HG02943 (cell line): ENCODE measurements at regions not wholly inside any gene's neighbourhood (a gene's known extent, or its start where the extent isn't known, plus 50 kb on each side); places are given as distances from the start of the nearest gene placed in this dataset.

ENCODE experiments used
- ATAC-seq: cut with Tn5 transposase; IDR thresholded peaks from one replicate; pipeline ENCODE4 v1.9.1; 2021; ENCODE audit warnings: mild to moderate bottlenecking, low read depth, moderate library complexity; ENCODE audit not compliant: unreplicated experiment

DNA sequence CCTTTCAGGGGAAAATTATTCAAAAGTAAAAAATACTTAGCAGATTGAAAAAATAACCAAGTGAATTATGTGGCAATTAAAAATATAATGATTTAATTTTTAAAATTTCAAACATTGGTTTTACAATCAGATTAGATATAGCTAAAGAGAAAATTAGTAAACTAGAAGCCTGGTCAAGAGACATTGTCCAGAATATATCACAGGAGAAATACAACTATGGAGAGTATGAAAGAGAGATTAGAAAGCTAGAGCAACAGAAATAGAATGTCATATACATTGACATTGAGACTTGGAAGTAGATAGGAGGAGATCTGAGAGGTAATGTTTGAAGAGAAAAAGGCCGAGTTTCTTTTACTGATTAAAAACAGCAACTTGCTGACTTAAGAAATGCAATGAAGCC is 476.4 kb upstream of the SLC10A2 start:
- no peak for ATAC-seq

DNA sequence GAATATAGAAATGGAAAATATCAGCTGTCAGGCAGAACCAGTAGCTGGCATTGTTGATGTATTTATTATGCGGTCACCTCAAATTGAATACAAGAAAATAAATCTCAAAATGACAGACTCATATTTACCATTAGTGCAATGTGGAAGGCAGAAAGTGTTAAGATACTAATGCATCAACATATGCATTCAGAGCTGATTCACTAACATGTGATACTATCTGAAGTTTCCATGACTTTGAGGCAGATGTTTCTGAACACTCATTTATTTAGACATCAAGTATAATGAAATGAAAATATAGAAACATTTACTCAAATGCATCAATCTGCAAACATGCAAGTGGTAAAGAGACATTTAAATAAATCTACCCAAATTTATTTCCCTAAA is 474.2 kb upstream of the SLC10A2 start:
- no peak for ATAC-seq

DNA sequence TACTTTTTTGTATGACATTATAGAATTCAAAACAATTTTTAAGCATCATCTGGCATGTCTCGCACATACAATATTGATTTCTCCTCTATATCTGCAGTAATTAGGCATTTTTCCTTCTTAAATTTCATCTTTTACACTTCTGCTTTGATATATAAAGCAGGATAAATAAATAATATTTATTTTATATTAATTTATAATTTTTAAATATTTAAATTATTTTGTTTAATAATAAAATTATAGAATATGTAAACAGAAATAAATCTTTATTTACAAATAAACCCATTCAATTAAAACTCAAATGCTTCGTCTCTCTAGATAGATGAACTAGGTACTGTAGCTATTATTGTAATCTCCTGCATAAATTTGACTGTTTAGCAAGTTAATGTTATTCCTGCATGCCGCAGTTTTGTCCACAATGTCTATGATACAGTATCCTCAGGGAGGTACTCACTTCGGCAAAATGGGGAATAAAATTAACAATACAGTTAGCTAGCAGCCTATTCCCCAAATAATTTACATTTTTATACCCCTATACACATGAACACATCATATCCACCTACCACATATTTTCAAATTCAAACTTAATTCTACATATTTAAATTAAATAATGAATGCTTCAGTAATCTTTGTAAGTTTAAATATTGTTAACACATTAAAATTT is 473.6 kb upstream of the SLC10A2 start:
- ATAC-seq, result no peak

DNA sequence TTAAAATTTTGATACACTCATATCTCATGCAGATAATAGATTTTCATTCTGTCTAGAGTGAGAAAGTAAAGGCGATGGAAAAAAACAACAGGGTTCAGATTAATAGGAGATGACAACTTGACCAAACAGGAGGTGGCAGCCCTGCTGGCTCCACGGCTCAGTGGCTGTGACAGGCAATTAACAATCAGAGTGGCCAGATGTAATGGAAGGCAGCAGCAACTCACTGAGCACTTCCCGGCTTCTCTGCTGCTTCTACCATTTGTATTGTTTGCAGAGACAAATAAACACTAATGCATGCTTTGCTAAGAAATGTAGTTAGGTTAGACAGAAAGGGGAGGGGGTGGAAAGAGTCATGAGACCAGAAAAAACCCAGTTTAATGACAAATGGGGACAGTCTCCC is 473.0 kb upstream of the SLC10A2 start:
- ATAC-seq, result no peak

DNA sequence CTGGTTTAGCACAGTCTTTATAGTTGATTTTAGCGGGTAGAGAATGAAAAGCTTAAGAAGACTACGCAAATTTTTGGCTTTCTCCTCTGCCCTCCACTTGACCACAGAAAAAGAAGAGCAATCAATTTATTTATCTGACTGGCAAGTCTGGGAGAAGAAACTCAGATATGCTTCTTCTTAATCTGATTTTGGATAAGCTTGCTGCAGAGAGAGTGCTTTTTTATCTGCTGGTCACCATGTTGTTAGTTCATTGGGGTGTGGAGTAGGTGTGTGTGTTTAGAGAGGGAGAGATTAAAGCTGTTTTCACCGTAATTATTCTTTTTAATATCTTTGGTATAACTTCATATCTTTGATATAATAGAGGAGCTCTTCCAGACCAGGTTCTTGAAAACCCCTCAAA is 471.4 kb upstream of the SLC10A2 start:
- no peak for ATAC-seq

- no peak for ATAC-seq
These were observed 465.1 kb upstream of the SLC10A2 start for GRCh38 chr13:103531278-103531677.

DNA sequence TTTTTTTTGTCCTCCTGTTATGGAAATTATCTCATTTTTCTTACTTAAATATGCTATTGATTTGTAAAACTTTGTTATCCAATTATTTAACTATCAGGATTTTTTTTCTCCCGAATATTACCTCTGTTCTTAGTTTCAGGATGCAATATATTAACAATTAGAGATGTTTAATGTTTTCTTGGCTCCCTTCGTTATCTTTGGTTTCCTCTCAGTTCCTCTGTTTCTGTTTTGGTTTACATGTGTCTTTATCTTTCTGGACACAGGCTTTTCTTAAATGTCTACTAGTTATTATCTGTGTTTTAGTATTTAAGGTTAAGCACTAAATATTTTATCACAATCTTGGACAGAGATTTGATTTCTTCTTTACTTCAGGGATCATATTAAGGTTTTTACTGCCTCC is 462.2 kb upstream of the SLC10A2 start:
- ATAC-seq, result no peak

GRCh38 chr13:103525530-103525929 is 459.3 kb upstream of the SLC10A2 start:
- ATAC-seq, result no peak

DNA sequence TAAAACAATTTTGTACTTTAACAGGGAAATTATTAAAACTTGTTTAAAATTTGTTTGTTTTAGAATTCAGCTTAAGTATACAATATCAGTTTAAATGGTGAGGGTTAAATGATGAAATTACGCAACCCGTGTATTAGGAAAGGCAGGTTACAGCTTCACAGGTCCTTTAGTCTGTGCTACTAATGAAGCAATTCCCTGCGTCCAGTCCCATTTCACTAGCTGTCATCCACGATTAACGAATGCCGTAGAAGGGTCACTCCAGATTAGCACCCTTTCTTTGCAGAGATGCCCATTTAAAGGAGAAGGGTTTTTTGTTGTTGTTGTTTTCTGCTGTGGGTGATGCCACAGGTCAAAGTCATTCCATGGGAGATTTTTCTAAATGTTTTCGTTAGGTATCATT is 457.6 kb upstream of the SLC10A2 start:
- no peak for ATAC-seq

- no peak for ATAC-seq
These were observed 455.3 kb upstream of the SLC10A2 start for GRCh38 chr13:103521532-103521931.

DNA sequence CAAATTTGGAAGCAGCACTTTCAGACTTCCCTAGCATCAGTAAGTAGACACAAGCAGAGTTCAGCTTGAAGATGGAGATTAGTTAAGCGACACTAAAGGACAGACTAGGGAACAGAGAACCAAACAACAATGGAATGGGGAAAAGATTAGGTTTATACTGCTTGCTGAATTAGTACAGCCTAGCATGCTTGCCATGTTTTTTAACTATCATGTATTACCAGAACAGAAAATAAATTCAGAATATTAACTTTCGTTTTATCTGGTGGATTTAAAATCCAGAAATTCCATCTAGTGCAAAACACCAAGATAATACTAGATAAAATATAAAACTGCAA is 451.5 kb upstream of the SLC10A2 start:
- ATAC-seq, result no peak

- ATAC-seq, result peak; percentile 91
These were observed 451.0 kb upstream of the SLC10A2 start for GRCh38 chr13:103517066-103517767.

DNA sequence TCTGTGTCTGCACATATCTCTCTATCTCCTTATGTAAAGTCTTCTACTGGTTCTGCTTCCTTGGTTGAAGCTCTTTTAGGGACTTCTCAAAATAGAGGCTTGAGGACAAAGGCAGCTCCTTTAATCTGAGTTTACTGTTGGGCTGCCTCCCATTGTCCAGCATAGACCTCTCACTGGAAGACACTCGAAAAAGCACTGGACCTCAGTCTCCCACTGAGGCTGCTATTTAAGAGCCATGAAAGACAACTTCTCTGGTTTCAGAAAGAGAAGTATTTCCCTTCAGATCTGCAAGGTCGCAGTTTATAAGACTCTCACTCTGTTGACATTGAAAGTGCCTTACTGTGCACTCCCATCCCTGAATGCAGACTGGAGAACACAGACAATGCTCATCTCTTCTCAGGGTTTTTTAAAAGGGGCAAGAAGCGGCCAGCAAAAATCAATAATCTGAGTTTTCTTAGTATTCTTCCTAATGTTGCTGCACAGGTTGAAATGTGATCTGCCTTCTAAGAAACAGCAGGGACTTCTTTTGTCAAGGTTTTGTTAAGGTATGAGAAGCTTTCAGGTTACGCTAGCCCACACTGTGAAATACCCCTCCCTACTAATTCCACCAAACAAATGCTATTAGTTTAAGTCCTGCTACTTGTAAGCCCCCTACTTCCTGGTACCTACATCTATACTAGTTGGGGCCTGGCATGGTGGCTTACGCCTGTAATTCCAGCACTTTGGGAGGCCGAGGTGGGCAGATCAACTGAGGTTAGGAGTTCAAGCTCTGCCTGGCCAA is 450.0 kb upstream of the SLC10A2 start:
- ATAC-seq, result no peak

GRCh38 chr13:103515410-103515809 is 449.2 kb upstream of the SLC10A2 start:
- no peak for ATAC-seq

DNA sequence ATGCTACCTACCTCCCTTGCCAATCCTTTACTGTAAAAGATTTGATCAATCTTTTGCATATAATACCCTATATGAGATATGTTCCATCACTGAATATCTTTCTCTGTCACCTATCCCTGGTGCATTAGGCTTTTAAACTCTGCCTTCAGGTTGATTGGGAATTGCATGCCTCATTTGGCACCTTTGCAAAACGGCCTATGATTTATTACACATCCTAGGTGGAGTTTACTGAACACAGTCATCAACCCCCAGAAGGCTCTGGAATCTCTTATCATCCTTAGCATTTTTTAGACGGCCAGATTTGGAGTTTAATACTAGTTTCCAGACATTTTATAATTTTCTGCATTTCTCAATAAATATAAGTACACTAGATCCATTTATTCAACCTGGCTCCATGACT is 448.4 kb upstream of the SLC10A2 start:
- ATAC-seq, result no peak

GRCh38 chr13:103514188-103514587 is 448.0 kb upstream of the SLC10A2 start:
- ATAC-seq, result no peak

DNA sequence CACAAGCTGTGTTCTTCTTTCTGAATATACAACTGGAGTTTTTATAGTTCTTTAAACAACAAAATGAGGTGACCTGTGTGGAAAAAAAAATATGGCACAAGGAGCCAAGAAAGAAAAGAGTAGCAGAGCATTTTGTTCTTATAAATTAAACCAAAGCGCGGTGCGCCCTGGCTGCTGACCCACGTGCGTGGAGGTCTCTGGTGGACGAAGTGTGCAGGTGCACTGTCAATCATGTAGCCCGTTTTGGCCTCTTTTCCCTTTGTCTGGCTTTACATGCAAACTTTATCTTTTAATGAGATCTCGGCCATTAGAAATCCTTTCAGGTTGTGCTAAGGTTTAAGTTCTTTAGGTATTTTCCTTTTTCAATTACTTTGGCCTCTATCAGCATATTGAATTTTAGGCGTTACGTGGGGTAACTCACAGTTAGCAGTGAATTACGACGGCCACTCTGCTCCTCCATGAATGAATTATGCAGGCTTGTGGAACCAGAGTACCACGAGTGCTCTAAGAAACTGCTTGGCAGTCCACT is 443.9 kb upstream of the SLC10A2 start:
- ATAC-seq, result no peak

DNA sequence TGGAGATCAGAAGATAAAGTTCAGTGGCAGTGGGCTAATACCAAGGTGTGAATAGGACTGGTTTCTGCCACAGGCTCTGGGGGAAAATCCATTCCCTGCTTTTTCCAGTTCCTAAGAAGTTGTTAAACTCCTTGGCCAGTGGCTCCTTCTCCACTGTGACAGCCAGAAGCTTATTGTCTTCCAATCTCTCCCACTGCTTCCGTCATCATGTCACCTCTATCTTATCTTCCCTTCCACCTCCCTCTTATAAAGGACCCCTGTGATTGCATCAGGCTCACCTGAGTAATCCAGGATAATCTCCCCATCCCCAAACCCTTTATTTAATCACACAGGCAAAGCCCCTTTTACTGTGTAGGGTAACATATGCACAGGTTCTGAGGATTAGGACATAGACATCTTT is 431.2 kb upstream of the SLC10A2 start:
- no peak for ATAC-seq

GRCh38 chr13:103487841-103488240 is 421.6 kb upstream of the SLC10A2 start:
- no peak for ATAC-seq

DNA sequence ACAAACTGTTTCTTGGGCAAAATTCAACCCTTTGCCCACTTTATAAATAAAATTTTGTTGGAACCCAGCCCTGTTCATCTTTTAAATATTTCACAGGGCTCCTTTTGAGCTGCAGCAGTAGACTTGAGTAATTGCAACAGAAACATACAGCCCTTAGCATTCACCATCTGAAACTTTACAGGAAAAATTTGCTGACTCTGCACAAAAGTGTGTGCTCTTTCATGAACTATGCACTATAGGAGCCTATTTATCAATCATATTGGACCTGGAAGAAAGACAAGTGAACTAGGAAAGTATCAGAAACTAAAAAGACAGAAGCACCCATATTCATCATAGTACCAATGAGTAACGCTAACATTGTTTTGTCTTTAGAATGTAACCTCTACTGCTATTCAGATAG is 406.9 kb upstream of the SLC10A2 start:
- ATAC-seq, result no peak

GRCh38 chr13:103471896-103472295 is 405.7 kb upstream of the SLC10A2 start:
- ATAC-seq, result no peak

- no peak for ATAC-seq
These were observed 403.6 kb upstream of the SLC10A2 start for GRCh38 chr13:103469771-103470170.
